ENCODE measurements at regions not wholly inside any gene's neighbourhood (a gene's known extent, or its start where the extent isn't known, plus 50 kb on each side); places are given as distances from the start of the nearest gene placed in this dataset.

DNA sequence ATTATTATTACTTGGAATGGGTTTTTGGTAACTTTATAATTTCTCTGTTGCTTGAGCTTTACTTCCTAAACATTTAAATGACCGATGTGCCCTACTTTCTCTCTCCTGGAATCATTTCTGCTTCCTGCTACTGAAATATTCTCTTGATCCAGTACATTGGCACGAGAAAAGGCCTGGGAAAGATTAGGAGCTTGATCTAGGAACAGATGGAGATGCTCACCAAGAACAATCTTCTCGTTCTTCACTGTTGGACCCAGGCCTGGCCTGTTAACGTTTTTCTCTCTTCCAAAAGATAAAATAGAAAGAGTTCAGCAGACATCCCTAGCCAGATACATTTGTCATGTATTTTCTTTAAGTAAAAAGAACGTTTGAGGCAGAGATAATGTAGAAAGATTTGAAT is 1356.8 kb upstream of the CRIM1 start:
- TF ChIP-seq, protein P1, sequence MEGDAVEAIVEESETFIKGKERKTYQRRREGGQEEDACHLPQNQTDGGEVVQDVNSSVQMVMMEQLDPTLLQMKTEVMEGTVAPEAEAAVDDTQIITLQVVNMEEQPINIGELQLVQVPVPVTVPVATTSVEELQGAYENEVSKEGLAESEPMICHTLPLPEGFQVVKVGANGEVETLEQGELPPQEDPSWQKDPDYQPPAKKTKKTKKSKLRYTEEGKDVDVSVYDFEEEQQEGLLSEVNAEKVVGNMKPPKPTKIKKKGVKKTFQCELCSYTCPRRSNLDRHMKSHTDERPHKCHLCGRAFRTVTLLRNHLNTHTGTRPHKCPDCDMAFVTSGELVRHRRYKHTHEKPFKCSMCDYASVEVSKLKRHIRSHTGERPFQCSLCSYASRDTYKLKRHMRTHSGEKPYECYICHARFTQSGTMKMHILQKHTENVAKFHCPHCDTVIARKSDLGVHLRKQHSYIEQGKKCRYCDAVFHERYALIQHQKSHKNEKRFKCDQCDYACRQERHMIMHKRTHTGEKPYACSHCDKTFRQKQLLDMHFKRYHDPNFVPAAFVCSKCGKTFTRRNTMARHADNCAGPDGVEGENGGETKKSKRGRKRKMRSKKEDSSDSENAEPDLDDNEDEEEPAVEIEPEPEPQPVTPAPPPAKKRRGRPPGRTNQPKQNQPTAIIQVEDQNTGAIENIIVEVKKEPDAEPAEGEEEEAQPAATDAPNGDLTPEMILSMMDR (IDR thresholded peaks at IDR 0.05): no peak
- TF ChIP-seq EP300 (IDR thresholded peaks at IDR 0.05): no peak

Data from tibial nerve (tissue), 4 donors.